Panc1 (cell line): ENCODE measurements at regions not wholly inside any gene's neighbourhood (a gene's known extent, or its start where the extent isn't known, plus 50 kb on each side); places are given as distances from the start of the nearest gene placed in this dataset.

Experiments used
- ATAC-seq: fragments of 200-7000 bp; cut with Tn5 transposase; 2 replicates; pipeline ENCODE4 v1.9.1; 2020; ENCODE audit warnings: mild to moderate bottlenecking, moderate library complexity
- BruUV-seq: library from RNA; stranded (reverse); fragments of 400-500 nt; replicated peaks from 2 replicates; lab custom pipeline; 2021; lab: Mats Ljungman, UMichigan
- CTCF ChIA-PET: fragments of 300-600 bp; sonication (Branson Sonifier 250); formaldehyde crosslinking; loops from one replicate; lab custom pipeline; 2022; ENCODE audit warnings: antibody characterized with exemption; lab: Charles Lee
- POLR2A ChIA-PET: fragments of 300-600 bp; sonication (Branson Sonifier 250); formaldehyde crosslinking; loops from one replicate; lab custom pipeline; 2022; ENCODE audit warnings: antibody characterized with exemption; lab: Charles Lee
- DNase-seq: peaks from one replicate; pipeline ENCODE4 v3.0.0-alpha.2; 2010; ENCODE audit warnings: low read depth, low spot score
- H3K27ac ChIP-seq: 2 replicates; pipeline ENCODE4 v1.5.1; 2011; ENCODE audit warnings: mild to moderate bottlenecking, low read length, inconsistent platforms
- H3K27me3 ChIP-seq: fragments of 200-500 bp; sonication (Bioruptor generic); 2 replicates; pipeline ENCODE4 v1.6.0; 2014; ENCODE audit warnings: low read length, inconsistent platforms; ENCODE audit not compliant: control insufficient read depth, insufficient read depth
- H3K36me3 ChIP-seq: fragments of 200-500 bp; sonication (Bioruptor generic); 2 replicates; pipeline ENCODE4 v1.5.1; 2014; ENCODE audit warnings: inconsistent platforms, mild to moderate bottlenecking, low read length, moderate library complexity; ENCODE audit not compliant: control insufficient read depth, insufficient read depth
- H3K4me1 ChIP-seq: 2 replicates; pipeline ENCODE4 v1.5.1; 2011; ENCODE audit warnings: inconsistent platforms, mild to moderate bottlenecking, low read length, moderate library complexity; ENCODE audit not compliant: control insufficient read depth, insufficient read depth
- H3K4me3 ChIP-seq, 2 experiments: 2 replicates each; pipeline ENCODE4 v1.5.1; 2011 to 2012; ENCODE audit warnings: low read depth in 2 of 2, low read length in 2 of 2, mild to moderate bottlenecking in 2 of 2, inconsistent platforms in 1 of 2, moderate library complexity in 1 of 2
- H3K9me3 ChIP-seq: fragments of 200-500 bp; sonication (Bioruptor generic); 2 replicates; pipeline ENCODE4 v1.5.1; 2014; ENCODE audit warnings: low read depth, mild to moderate bottlenecking, inconsistent platforms, low read length, moderate library complexity; ENCODE audit not compliant: control insufficient read depth, insufficient read depth
- CTCF ChIP-seq: fragments of 450-650 bp; IDR thresholded peaks from 2 replicates; pipeline ENCODE4 v1.5.1; 2017; ENCODE audit warnings: mild to moderate bottlenecking
- POLR2AphosphoS5 ChIP-seq: IDR thresholded peaks from 2 replicates; pipeline ENCODE4 v1.6.1; 2012; ENCODE audit warnings: mild to moderate bottlenecking, low read depth, low read length, moderate library complexity
- REST ChIP-seq, 2 experiments: IDR thresholded peaks; 2 replicates each; pipeline ENCODE4 v1.6.1; 2011 to 2012; ENCODE audit warnings: low read depth in 2 of 2, control low read depth in 1 of 2, low read length in 1 of 2, mild to moderate bottlenecking in 1 of 2, moderate library complexity in 1 of 2; ENCODE audit not compliant: insufficient read depth in 1 of 2
- SIN3A ChIP-seq: IDR thresholded peaks from 2 replicates; pipeline ENCODE4 v1.6.1; 2012; ENCODE audit warnings: low read depth, mild to moderate bottlenecking, low read length, moderate library complexity, borderline replicate concordance; ENCODE audit not compliant: insufficient read depth
- TCF7L2 ChIP-seq: IDR thresholded peaks from 2 replicates; pipeline ENCODE4 v1.6.1; 2011; ENCODE audit warnings: mild to moderate bottlenecking, low read depth, low read length, inconsistent platforms
- in situ Hi-C: cut with HindIII; loops from 2 replicates; pipeline ENCODE4 v1.10.0; 2016; ENCODE audit warnings: low sequenced_read_pairs, low pct_unique_long_range_greater_than_20kb
- intact Hi-C: fragments of 100-400 bp; cut with micrococcal nuclease; formaldehyde crosslinking; loops from one replicate; pipeline ENCODE4 v1.10.0; 2022; ENCODE audit not compliant: unreplicated experiment

GRCh38 chr4:3858765-3859388 is 92.7 kb downstream of the ADRA2C start:
- ATAC-seq (0 out of 2 replicates have a peak, but pooled peaks have one; percentile 9), DNase-seq (no peak)
- Histone ChIP-seq H3K4me1 (no peaks in the 10 kb centered on the region), H3K27me3 (no peaks in the 10 kb centered on the region; the same call in 1 of the 2 replicates), H3K27ac (no peak overlapping the region), H3K4me3 (no peak overlapping the region), H3K36me3 (no peaks in the 10 kb centered on the region), H3K9me3 (no peaks in the 10 kb centered on the region)
- no peak for TF ChIP-seq CTCF
- TF ChIP-seq POLR2AphosphoS5 = no peak
- TF ChIP-seq SIN3A = no peak
- no peak for TF ChIP-seq REST (IDR thresholded peaks at IDR 0.05; ENCODE audit: insufficient read depth in 1 of 2, low read depth in 2 of 2, low read length in 1 of 2)
- no peak for TF ChIP-seq TCF7L2
- CTCF ChIA-PET = interaction anchor here (0.9 kb wide), 1 partner anchor 66 kb away, joined by 3 read pairs; no protein-coding TSS in a partner anchor
- no TSS peak for BruUV-seq
- in situ Hi-C loops = no loop called here
- POLR2A ChIA-PET = no interaction called here
- intact Hi-C loops = no loop called here

GRCh38 chr4:3859571-3859970 is 93.4 kb downstream of the ADRA2C start:
- CTCF ChIA-PET = interaction anchor here (0.9 kb wide), 1 partner anchor 67 kb away, joined by 3 read pairs; no protein-coding TSS in a partner anchor
- in situ Hi-C loops = no loop called here
- no peaks in the 10 kb centered on the region; the same call in 1 of the 2 replicates for H3K27me3 ChIP-seq

More at GRCh38 chr4:3859571-3859970, 93.4 kb downstream of the ADRA2C start:
- H3K36me3 ChIP-seq = no peaks in the 10 kb centered on the region
- no peak overlapping the region for H3K27ac ChIP-seq
- no peak for TF ChIP-seq CTCF
- no peak for TF ChIP-seq POLR2AphosphoS5
- no peak for TF ChIP-seq SIN3A
- no peak for TF ChIP-seq TCF7L2
- TF ChIP-seq REST (IDR thresholded peaks at IDR 0.05; ENCODE audit: insufficient read depth in 1 of 2, low read depth in 2 of 2, low read length in 1 of 2) = no peak
- POLR2A ChIA-PET = no interaction called here
- no peaks in the 10 kb centered on the region for H3K9me3 ChIP-seq
- DNase-seq (no peak), ATAC-seq (no peak)
- no TSS peak for BruUV-seq
- no peaks in the 10 kb centered on the region for H3K4me1 ChIP-seq
- intact Hi-C loops = no loop called here
- no peak overlapping the region for H3K4me3 ChIP-seq
